ENCODE measurements at regions not wholly inside any gene's neighbourhood (a gene's known extent, or its start where the extent isn't known, plus 50 kb on each side); places are given as distances from the start of the nearest gene placed in this dataset.

DNA sequence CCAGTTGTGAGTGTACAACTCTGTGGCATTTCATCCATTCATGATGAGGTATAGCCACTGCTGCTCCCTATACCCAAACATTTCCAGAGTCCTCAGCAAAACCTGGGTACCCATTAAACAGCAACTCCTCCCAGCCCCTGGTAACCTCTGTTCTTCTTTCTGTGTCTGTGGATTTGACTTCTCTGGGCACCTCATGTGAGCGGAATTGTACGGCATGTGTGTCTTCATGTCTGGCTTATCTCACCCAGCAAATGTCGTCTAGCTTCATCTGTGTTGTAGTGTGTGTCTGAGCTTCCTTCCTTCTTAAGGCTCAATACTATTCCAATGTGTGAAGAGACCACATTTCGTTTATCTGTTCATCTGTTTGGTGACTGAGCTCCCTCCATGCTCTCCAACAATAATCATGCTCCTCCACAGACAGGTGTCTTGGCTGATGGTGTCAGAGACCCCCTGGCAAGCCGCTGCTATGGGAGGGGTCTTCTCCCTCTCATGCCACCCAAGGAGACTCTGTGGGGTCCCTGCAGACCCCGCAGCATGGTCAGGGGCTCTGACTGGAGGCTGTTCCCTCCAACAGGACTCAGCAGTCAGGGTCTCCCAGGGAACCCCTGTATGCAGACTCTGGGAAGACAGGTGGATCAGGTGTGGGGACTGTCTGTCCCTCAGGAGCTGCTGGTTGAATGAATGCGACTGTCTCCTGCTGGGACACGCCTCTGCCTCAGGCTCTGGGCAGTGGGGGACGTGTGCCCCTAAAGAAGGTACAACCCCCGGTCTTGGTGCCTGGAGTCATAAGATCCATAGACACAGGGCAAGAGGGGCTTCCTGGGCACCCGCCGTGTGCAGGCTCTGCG is 52.7 kb downstream of the SMIM38 start:
- TF ChIP-seq, protein P1, sequence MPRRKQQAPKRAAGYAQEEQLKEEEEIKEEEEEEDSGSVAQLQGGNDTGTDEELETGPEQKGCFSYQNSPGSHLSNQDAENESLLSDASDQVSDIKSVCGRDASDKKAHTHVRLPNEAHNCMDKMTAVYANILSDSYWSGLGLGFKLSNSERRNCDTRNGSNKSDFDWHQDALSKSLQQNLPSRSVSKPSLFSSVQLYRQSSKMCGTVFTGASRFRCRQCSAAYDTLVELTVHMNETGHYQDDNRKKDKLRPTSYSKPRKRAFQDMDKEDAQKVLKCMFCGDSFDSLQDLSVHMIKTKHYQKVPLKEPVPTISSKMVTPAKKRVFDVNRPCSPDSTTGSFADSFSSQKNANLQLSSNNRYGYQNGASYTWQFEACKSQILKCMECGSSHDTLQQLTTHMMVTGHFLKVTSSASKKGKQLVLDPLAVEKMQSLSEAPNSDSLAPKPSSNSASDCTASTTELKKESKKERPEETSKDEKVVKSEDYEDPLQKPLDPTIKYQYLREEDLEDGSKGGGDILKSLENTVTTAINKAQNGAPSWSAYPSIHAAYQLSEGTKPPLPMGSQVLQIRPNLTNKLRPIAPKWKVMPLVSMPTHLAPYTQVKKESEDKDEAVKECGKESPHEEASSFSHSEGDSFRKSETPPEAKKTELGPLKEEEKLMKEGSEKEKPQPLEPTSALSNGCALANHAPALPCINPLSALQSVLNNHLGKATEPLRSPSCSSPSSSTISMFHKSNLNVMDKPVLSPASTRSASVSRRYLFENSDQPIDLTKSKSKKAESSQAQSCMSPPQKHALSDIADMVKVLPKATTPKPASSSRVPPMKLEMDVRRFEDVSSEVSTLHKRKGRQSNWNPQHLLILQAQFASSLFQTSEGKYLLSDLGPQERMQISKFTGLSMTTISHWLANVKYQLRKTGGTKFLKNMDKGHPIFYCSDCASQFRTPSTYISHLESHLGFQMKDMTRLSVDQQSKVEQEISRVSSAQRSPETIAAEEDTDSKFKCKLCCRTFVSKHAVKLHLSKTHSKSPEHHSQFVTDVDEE (CRISPR knock-in tag; IDR thresholded peaks at IDR 0.05): no peak
- no peak for TF ChIP-seq RARB (CRISPR knock-in tag; IDR thresholded peaks at IDR 0.05)
- TF ChIP-seq BACH2 (CRISPR knock-in tag; IDR thresholded peaks at IDR 0.05; ENCODE audit: borderline replicate concordance): no peak
- TF ChIP-seq ARNTL (CRISPR knock-in tag; IDR thresholded peaks at IDR 0.05; ENCODE audit: borderline replicate concordance, low read depth): no peak
- TF ChIP-seq, protein P2, sequence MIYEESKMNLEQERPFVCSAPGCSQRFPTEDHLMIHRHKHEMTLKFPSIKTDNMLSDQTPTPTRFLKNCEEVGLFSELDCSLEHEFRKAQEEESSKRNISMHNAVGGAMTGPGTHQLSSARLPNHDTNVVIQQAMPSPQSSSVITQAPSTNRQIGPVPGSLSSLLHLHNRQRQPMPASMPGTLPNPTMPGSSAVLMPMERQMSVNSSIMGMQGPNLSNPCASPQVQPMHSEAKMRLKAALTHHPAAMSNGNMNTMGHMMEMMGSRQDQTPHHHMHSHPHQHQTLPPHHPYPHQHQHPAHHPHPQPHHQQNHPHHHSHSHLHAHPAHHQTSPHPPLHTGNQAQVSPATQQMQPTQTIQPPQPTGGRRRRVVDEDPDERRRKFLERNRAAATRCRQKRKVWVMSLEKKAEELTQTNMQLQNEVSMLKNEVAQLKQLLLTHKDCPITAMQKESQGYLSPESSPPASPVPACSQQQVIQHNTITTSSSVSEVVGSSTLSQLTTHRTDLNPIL (CRISPR knock-in tag; IDR thresholded peaks at IDR 0.05; ENCODE audit: low read depth): no peak
- TF ChIP-seq OSR1 (CRISPR knock-in tag; IDR thresholded peaks at IDR 0.05): no peak
- TF ChIP-seq GLIS3 (CRISPR knock-in tag; IDR thresholded peaks at IDR 0.05): no peak
